PC-3 (cell line): ENCODE measurements at regions not wholly inside any gene's neighbourhood (a gene's known extent, or its start where the extent isn't known, plus 50 kb on each side); places are given as distances from the start of the nearest gene placed in this dataset.

Experiments used
- ATAC-seq: fragments of 200-7000 bp; cut with Tn5 transposase; 2 replicates; pipeline ENCODE4 v1.9.1; 2020; ENCODE audit warnings: mild to moderate bottlenecking, moderate library complexity
- BruUV-seq: library from RNA; stranded (reverse); fragments of 400-500 nt; replicated peaks from 2 replicates; lab custom pipeline; 2021; lab: Mats Ljungman, UMichigan
- CTCF ChIA-PET: fragments of 300-600 bp; sonication (Branson Sonifier 250); formaldehyde crosslinking; loops from one replicate; lab custom pipeline; 2022; ENCODE audit warnings: antibody characterized with exemption; lab: Charles Lee
- POLR2A ChIA-PET: fragments of 300-600 bp; sonication (Branson Sonifier 250); formaldehyde crosslinking; loops from one replicate; lab custom pipeline; 2022; ENCODE audit warnings: antibody characterized with exemption; ENCODE audit not compliant: unreplicated experiment; lab: Charles Lee
- DNase-seq: peaks from one replicate; pipeline ENCODE4 v3.0.0-alpha.2; 2015
- H2AFZ ChIP-seq: fragments of 300-600 bp; sonication (generic); 2 replicates; pipeline ENCODE4 v1.6.0; 2016; ENCODE audit warnings: antibody characterized with exemption, low read length
- H3F3A ChIP-seq: fragments of 300-600 bp; sonication (generic); one replicate; pipeline ENCODE4 v1.6.0; 2017; ENCODE audit warnings: antibody characterized with exemption, low read length, control low read depth, mild to moderate bottlenecking; ENCODE audit not compliant: unreplicated experiment
- H3K27ac ChIP-seq: fragments of 300-600 bp; sonication (generic); 2 replicates; pipeline ENCODE4 v1.5.1; 2016; ENCODE audit warnings: mild to moderate bottlenecking, low read length
- H3K27me3 ChIP-seq: fragments of 300-600 bp; sonication (generic); 2 replicates; pipeline ENCODE4 v1.6.1; 2016; ENCODE audit warnings: low read length, mixed read lengths
- H3K36me3 ChIP-seq: fragments of 300-600 bp; sonication (generic); 2 replicates; pipeline ENCODE4 v1.6.1; 2016; ENCODE audit warnings: low read depth, mixed run types, low read length, mixed read lengths
- H3K4me1 ChIP-seq: fragments of 300-600 bp; sonication (generic); 2 replicates; pipeline ENCODE4 v1.5.1; 2016; ENCODE audit warnings: low read length; ENCODE audit not compliant: insufficient read depth
- H3K4me2 ChIP-seq: fragments of 300-600 bp; sonication (generic); 2 replicates; pipeline ENCODE4 v1.6.0; 2016; ENCODE audit warnings: low read length
- H3K4me3 ChIP-seq: fragments of 300-600 bp; sonication (generic); 2 replicates; pipeline ENCODE4 v1.5.1; 2016; ENCODE audit warnings: mild to moderate bottlenecking, low read length, mixed read lengths
- H3K79me2 ChIP-seq: fragments of 300-600 bp; sonication (generic); 2 replicates; pipeline ENCODE4 v1.6.1; 2017; ENCODE audit warnings: low read length, mixed read lengths
- H3K9ac ChIP-seq: fragments of 300-600 bp; sonication (generic); 2 replicates; pipeline ENCODE4 v1.6.0; 2016; ENCODE audit warnings: mild to moderate bottlenecking, low read length
- H3K9me2 ChIP-seq: fragments of 300-600 bp; sonication (generic); replicated peaks from 2 replicates; pipeline ENCODE4 v1.6.1; 2016; ENCODE audit warnings: mixed run types, low read length, mixed read lengths
- H3K9me3 ChIP-seq: fragments of 300-600 bp; sonication (generic); 2 replicates; pipeline ENCODE4 v1.6.1; 2016; ENCODE audit warnings: low read length, mixed read lengths
- H4K20me1 ChIP-seq: fragments of 300-600 bp; sonication (generic); 2 replicates; pipeline ENCODE4 v1.6.1; 2016; ENCODE audit warnings: low read length, mixed read lengths
- CTCF ChIP-seq: fragments of 300-600 bp; sonication (generic); conservative IDR thresholded peaks from 2 replicates; pipeline ENCODE4 v1.5.1; 2017; ENCODE audit warnings: antibody characterized with exemption, low read depth, mild to moderate bottlenecking, low read length
- EZH2 ChIP-seq: fragments of 300-600 bp; sonication (generic); IDR thresholded peaks from one replicate; pipeline ENCODE4 v1.6.1; 2017; ENCODE audit warnings: antibody characterized with exemption, mild to moderate bottlenecking, low read length; ENCODE audit not compliant: unreplicated experiment
- EZH2phosphoT487 ChIP-seq: fragments of 300-600 bp; sonication (generic); IDR thresholded peaks from 2 replicates; pipeline ENCODE4 v1.6.1; 2018; ENCODE audit warnings: mild to moderate bottlenecking, antibody characterized with exemption, low read length, borderline replicate concordance
- intact Hi-C: fragments of 100-400 bp; cut with micrococcal nuclease; formaldehyde crosslinking; loops from 2 replicates; pipeline ENCODE4 v1.9.0; 2023

GRCh38 chr11:119782006-119782738 is 53.2 kb upstream of the NECTIN1 start:
- Histone ChIP-seq H3K9me3 (no peaks in the 10 kb centered on the region), H3K27me3 (peaks cover 71% of the 10 kb centered on the region), H3F3A (no peaks in the 10 kb centered on the region), H3K4me1 (no peaks in the 10 kb centered on the region), H3K4me2 (no peak overlapping the region), H2AFZ (no peak overlapping the region), H3K4me3 (no peak overlapping the region), H3K27ac (no peak overlapping the region), H3K36me3 (no peaks in the 10 kb centered on the region), H3K79me2 (no peaks in the 10 kb centered on the region), H3K9ac (no peak overlapping the region), H3K9me2 (no peaks in the 10 kb centered on the region), H4K20me1 (no peaks in the 10 kb centered on the region)
- ChIA-PET CTCF (no interaction called here), POLR2A (interaction anchor here (0.7 kb wide), 1 partner anchor 260 kb away, joined by 4 read pairs; no protein-coding TSS in a partner anchor)
- no TSS peak for BruUV-seq
- ATAC-seq (no peak), DNase-seq (no peak)
- TF ChIP-seq EZH2 (no peak), EZH2phosphoT487 (no peak), CTCF (no peak)
- intact Hi-C loops: no loop called here

- CTCF ChIA-PET: no interaction called here
- no peak overlapping the region for H3K27ac ChIP-seq
- no peak for TF ChIP-seq EZH2phosphoT487
- no peak for TF ChIP-seq CTCF
- no peak for TF ChIP-seq EZH2
- peaks cover 83% of the 10 kb centered on the region for H3K27me3 ChIP-seq
- H3K4me1 ChIP-seq: no peaks in the 10 kb centered on the region
- no peak for ATAC-seq
- no peaks in the 10 kb centered on the region for H3K9me3 ChIP-seq
- no peak for DNase-seq
- no peak overlapping the region for H2AFZ ChIP-seq
- no peak overlapping the region for H3K4me3 ChIP-seq
- intact Hi-C loops: no loop called here
- BruUV-seq: no TSS peak
- no peak overlapping the region for H3K9ac ChIP-seq
- no peaks in the 10 kb centered on the region for H3F3A ChIP-seq
- H4K20me1 ChIP-seq: no peaks in the 10 kb centered on the region
- no peaks in the 10 kb centered on the region for H3K9me2 ChIP-seq
- no peaks in the 10 kb centered on the region for H3K36me3 ChIP-seq
- H3K79me2 ChIP-seq: no peaks in the 10 kb centered on the region
- no peak overlapping the region for H3K4me2 ChIP-seq
- POLR2A ChIA-PET: no interaction called here
These were observed 51.4 kb upstream of the NECTIN1 start for GRCh38 chr11:119780222-119780953.
